ENCODE measurements at regions not wholly inside any gene's neighbourhood (a gene's known extent, or its start where the extent isn't known, plus 50 kb on each side); places are given as distances from the start of the nearest gene placed in this dataset.

DNA sequence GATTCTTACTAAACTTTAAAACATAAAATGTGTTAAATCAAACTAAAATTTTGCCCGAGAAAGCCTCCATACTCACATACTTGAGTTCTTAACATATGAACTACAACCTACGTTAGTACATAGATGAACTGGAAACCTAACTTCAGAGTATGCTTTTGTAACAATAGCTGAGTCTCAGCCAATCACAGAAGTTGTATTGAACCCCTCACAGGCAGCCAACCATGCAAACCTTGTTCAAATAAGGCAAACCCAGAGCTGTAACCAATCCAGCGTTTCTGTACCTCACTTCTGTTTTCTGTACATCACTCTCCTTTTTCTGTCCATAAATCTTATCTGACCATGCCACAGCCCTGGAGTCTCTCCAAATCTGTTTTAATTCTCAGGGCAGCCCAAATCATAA is 157.3 kb upstream of the COL1A2 start:
- DNase-seq (ENCODE audit: low read depth), result no peak
- H3K4me3 ChIP-seq (ENCODE audit: control insufficient read depth, low read depth, low read length), result no peak overlapping the region
- TF ChIP-seq, protein P1, sequence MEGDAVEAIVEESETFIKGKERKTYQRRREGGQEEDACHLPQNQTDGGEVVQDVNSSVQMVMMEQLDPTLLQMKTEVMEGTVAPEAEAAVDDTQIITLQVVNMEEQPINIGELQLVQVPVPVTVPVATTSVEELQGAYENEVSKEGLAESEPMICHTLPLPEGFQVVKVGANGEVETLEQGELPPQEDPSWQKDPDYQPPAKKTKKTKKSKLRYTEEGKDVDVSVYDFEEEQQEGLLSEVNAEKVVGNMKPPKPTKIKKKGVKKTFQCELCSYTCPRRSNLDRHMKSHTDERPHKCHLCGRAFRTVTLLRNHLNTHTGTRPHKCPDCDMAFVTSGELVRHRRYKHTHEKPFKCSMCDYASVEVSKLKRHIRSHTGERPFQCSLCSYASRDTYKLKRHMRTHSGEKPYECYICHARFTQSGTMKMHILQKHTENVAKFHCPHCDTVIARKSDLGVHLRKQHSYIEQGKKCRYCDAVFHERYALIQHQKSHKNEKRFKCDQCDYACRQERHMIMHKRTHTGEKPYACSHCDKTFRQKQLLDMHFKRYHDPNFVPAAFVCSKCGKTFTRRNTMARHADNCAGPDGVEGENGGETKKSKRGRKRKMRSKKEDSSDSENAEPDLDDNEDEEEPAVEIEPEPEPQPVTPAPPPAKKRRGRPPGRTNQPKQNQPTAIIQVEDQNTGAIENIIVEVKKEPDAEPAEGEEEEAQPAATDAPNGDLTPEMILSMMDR (IDR thresholded peaks at IDR 0.05; ENCODE audit: control insufficient read depth, insufficient read depth, low read depth, low read length, missing control alignments), result no peak

GRCh38 chr7:94239661-94240234 is 154.9 kb upstream of the COL1A2 start:
- no peak overlapping the region for H3K4me3 ChIP-seq (ENCODE audit: control insufficient read depth, low read depth, low read length)
- no peak for DNase-seq (ENCODE audit: low read depth)
- TF ChIP-seq, protein P1 (IDR thresholded peaks at IDR 0.05; ENCODE audit: control insufficient read depth, insufficient read depth, low read depth, low read length, missing control alignments), result no peak

DNA sequence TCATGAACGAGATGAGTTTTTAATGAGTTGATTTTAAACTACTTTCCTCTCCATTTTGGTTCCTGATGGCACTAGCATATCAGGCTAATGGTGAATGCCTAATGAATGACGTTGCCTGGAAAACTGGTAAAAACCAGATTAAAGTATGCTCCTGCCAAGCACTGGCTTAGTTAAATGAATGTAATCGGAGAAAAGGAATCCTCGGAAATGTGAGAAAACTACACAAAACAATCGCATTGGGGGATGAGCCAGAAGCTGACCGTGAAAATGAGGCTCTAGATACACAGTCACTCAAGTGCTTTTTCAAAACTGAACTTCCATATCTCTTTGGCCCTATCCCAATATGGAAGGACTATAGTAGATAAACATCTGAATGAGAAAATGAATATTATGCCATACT is 153.8 kb upstream of the COL1A2 start:
- no peak for DNase-seq (ENCODE audit: low read depth)
- TF ChIP-seq, protein P1 (IDR thresholded peaks at IDR 0.05; ENCODE audit: control insufficient read depth, insufficient read depth, low read depth, low read length, missing control alignments), result no peak
- no peak overlapping the region for H3K4me3 ChIP-seq (ENCODE audit: control insufficient read depth, low read depth, low read length)

DNA sequence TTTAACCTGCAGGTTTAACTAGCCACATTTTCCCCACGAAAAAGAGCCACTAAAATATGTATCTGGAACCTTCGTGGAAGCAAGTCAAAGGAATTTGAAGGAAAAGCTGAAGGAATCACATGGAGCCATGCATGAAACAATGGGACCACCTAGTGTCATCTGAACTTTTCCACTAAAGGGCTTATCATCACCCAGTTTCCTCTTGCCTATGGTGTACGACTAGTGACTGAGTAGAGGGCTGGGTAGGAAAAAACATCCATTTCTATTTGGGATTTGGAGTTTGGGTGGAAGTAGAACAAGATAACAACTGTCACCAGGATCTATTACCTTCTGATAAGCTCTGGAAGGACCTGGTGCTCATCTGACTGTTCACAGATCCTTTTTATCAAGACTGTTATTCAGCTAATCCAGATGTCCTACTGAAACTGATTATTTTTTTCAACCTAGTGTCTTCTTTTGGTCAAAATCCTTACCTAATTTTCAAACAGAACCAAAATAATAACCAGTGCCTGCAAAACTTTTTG is 153.2 kb upstream of the COL1A2 start:
- TF ChIP-seq, protein P1 (IDR thresholded peaks at IDR 0.05; ENCODE audit: control insufficient read depth, insufficient read depth, low read depth, low read length, missing control alignments), result no peak
- no peak for DNase-seq (ENCODE audit: low read depth)
- H3K4me3 ChIP-seq (ENCODE audit: control insufficient read depth, low read depth, low read length), result no peak overlapping the region

- H3K4me3 ChIP-seq (ENCODE audit: control insufficient read depth, low read depth, low read length), result no peak overlapping the region
- no peak for DNase-seq (ENCODE audit: low read depth)
- TF ChIP-seq, protein P1 (IDR thresholded peaks at IDR 0.05; ENCODE audit: control insufficient read depth, insufficient read depth, low read depth, low read length, missing control alignments), result no peak
Observed at GRCh38 chr7:94243066-94243711, 151.5 kb upstream of the COL1A2 start.

GRCh38 chr7:94244760-94245159 is 149.9 kb upstream of the COL1A2 start:
- TF ChIP-seq, protein P1 (IDR thresholded peaks at IDR 0.05; ENCODE audit: control insufficient read depth, insufficient read depth, low read depth, low read length, missing control alignments), result no peak
- H3K4me3 ChIP-seq (ENCODE audit: control insufficient read depth, low read depth, low read length), result no peak overlapping the region
- no peak for DNase-seq (ENCODE audit: low read depth)
